Right lung (tissue), 2 donors: ENCODE measurements at regions not wholly inside any gene's neighbourhood (a gene's known extent, or its start where the extent isn't known, plus 50 kb on each side); places are given as distances from the start of the nearest gene placed in this dataset.
"Not testable (repeated sequence)": the region's sequence is repeated elsewhere in the genome, so short reads cannot be mapped to it uniquely, and the experiment has no call there.

Source experiments
- DNase-seq, 2 donors: peaks; one replicate each; pipeline ENCODE4 v3.0.0-alpha.2; 2013

DNA sequence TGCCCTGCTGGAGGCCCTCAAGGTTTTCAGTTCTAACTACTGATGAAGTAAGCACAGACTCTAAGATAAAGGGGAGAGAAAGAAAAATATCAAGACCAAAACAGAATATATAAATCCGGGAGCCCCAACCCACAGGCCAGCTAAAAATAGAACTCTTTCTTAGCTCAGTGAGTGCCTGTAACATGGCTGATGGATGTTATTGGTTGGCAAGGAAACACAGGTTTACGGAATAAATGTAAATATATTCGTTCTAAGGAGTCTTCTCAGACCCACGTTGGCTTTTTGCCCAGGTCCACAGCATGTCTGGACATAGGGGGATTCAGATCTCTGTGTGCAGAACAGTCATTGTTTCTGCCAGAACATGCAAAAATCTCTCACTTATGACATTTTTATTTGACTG, 139.0 kb upstream of the SERPINE2 start:
- peak; percentile 59 to 63 for DNase-seq

DNA sequence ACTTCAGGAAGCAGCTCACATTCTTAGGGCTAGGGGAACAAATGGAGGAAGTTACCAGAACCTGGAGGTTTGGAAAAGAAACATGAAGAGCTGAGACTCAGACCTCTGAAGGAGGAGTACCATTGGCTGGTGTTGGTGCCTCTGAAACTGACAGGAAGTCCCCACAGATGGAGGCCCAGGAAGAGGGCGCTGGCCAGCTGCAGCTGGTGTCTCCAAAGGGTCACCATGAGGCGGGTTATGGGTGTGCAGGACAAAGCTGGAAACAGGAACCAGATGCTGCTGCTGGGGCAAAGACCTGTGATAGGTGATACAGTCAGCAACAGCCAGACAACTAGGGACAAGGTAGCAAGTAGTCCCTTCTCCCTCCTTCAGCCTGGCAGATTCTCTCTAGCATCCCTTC, 136.5 kb upstream of the SERPINE2 start:
- no peak for DNase-seq

DNA sequence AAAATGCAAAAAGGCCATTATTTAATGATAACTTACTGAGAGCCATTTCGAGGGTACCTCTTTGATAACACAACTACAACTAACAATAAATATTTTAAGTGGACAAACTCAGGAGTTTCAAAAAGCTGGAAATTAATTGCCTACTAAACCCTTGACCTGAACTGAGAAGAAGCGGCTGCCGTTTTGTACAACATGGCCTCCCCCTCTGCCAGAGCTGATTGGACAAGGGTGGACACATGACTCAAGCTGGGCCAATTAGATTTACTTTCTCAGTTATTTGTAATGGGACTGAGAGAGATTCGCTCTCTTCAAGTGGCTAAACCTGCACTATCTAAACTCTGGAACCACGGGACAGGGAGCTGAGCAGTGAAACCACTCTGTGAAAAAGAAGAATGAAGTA, 135.9 kb upstream of the SERPINE2 start:
- no peak for DNase-seq

DNA sequence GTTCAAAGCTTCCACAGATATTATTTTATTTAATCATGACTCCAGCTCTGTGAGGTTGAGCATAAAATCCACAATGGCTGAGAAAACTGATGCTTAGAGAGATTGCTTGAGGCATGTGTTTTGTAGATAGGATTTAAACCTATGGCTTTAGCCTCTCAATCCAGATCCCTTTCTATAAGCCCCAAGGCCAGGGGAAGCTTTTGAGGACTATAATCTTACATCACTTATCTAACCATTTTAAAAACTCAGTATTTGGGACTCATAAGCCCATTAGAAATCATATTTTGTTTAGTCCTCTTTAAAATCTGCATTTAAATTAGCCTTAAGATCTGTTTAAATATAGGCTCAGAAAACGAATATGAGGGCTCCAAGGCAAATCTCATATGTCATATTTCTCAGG, 135.4 kb upstream of the SERPINE2 start:
- DNase-seq = no peak

DNA sequence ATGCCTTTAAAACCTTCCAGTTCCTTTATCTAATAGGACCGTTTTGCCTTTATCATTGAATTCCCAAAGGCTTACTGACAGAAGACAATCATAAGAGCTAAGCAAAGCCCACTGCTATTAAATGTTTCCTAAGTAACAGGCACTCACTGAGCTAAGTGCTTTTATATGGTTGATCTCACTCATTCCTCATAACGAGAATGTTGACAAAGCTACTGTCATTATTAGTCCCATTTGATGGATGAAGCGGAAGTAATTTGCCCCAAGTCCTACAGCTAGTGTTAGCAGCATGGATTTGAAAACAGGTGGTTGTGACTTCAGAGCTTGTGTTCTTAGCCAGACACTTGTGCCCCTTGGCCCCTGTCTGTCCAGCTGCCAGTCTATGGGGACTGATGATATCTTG, 134.8 kb upstream of the SERPINE2 start:
- DNase-seq = no peak

DNA sequence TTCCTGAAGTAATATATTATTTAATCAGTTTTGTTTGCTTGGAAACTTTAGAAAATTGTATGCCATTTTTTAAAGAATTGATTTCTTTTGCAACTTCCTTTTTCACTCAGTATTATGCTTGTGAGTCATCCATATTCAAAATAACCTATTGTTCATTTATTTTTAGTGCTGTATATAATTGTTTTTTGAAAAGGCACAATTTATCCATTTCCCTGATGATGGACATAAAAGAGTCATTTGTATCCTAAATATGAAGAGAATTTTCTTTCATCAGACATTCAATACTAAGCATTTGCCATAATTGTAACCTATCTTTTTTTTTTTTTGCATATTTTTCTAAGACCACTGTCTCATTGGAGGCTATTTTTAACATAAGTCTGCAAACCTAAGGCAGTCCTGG, 134.1 kb upstream of the SERPINE2 start:
- no peak for DNase-seq

DNA sequence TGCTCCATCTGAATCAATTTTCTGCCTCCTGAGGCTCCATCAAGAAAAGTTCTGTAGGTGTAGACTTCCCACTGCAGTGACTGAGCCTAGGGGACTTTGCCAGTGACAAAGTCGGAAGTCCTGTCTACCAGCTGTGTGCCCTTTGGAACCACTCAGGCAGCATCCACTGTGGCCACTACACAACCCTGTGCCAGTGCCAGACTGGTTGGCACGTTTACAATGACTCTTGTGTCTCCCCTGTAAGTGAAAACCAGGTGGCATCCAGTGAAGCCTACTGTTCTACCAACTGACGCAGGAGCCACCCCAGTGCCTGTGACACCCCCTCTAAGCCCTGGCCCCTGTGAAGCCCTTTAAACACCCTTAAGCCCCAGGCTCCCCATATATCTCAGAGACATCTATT, 132.1 kb upstream of the SERPINE2 start:
- no peak for DNase-seq

DNA sequence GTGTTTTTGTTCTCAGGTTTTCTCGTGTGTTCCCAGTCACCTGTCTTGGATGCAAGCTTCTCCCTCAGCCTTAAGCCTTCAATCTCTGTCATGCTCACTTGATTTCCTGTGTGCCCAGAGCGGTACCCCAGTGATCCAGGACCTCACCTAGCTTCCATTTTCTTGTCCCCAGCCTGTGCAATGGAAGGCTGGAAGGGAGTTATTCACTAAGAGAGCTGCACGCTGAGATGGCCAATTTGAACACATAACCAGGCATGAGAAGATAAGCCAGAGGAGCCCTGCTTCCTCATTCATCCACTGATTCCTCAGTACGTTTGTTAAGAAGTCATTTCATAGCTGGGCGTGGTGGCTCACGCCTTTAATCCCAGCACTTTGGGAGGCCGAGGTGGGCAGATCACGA, 130.8 kb upstream of the SERPINE2 start:
- no peak for DNase-seq

DNA sequence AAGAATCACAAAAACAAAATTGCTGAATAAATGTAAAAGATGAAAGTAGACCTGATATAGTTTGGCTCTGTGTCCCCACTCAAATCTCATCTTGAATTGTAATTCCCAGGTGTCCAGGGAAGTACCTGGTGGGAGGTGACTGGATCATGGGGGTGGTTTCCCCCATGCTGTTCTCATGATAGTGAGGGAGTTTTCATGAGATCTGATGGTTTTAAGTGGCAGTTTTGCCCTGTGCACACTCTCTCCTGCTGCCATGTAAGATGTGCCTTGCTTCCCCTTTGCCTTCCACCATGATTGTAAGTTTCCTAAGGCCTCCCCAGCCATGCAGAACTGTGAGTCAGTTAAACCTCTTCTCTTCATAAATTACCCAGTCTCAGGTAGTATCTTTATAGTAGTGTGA, 128.7 kb upstream of the SERPINE2 start:
- not testable (repeated sequence) for DNase-seq

DNA sequence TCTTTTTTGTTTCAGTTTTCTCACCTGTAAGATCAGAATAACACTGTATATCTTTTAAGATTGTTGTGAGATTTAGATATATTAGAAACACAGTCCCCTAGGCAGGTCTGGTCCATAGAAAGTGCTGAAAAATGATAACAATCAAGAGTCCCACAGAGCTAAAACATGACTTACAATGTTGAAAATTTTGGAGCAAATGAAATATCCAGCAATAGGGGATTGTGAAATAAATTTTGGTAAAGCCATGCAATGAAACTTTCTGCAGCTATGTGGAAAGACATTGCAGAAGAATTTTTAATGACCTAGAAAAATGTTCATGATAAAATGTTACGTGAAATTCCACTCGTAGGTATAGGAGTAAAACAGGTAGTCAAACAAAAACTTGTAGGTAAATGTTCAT, 127.6 kb upstream of the SERPINE2 start:
- no peak for DNase-seq

DNA sequence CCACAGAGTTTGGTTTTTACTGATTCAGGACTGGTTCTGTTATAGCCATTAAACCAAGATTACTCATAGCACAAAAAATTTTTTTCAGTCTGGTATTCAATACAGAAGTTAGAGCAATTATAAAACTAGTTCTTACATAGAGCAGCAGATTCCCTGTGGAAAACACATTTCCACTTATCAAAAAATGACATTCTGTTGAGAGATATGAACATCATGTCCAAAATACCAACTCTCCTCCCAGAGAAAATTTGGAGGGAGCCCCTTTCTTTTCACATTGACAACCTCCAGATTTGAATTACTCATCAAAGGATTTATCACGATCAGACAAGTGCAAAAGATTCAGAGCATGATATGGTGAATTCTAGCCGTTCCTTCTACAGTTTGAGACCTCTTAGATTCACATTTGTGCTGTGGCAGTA, 126.8 kb upstream of the SERPINE2 start:
- no peak for DNase-seq

DNA sequence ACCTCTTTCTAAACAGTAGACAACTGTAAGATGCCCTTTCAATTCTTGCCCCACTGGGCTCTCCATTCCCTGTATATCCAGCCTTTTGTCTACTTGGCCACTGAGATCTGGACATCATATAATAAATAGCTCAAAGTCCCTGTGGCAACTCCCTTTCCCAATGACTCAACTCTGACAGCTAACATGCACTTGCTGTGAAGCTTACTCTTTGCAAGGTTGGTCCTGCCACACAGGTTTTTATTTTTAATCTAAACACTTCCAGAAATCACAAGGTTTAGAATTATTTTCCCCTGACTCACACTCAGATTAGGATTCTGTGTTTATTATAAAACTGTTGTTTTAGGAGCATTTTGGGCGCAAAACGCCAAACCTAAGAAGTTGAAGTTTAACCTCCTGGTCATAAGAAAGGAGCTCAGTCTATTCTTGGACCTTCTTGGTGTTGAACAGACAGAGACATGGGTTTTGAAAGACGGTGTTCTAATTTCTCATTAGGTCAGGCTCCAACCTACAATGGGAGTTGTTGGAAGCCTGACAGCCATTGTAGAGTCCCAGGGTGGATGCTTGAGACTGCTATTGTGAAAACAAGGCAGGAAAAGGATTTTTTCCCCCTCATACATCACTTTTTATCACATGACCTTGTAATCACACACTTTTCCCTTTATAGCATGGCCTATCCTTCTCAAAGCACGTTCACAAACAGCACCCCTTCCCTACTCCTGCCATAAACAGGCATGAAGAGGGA, 124.7 kb upstream of the SERPINE2 start:
- no peak for DNase-seq

DNA sequence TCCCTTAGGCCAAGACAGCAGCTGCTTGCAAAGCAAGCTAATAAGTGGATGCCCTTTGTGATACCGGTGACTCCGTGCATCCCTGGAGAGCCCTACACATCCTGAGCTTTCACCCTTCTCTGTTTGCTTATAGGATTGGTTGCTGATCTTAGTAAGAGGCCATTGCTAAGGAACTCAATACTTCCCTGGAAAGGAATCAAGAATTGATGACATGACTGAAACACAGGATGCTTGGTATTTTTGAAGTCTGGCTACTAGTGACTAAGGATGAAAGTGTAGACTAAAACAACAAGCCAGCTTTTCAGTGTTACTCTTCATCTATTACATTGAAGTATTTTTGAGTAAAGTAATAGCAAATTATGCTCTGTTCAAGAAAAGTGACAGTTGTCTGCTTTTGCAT, 123.0 kb upstream of the SERPINE2 start:
- DNase-seq = no peak

DNA sequence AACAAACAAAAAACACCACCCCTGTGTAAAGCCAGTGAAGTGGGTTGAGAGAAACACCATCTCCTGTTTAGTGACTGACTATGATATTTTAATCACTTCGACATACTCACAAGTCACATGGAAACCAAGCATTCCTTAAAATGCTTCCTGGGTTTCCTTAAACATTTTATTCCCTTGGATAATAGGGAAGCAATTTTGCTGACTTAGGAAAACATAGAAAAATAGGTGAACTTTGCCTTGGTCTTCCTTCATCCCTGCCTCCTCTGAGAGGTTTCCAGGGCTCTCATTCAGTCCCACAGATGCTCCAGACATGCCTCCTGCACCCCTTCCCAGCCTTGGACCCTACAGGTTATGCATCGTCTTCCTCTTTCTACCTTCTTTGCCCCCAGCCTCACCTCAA, 122.6 kb upstream of the SERPINE2 start:
- DNase-seq = no peak

DNA sequence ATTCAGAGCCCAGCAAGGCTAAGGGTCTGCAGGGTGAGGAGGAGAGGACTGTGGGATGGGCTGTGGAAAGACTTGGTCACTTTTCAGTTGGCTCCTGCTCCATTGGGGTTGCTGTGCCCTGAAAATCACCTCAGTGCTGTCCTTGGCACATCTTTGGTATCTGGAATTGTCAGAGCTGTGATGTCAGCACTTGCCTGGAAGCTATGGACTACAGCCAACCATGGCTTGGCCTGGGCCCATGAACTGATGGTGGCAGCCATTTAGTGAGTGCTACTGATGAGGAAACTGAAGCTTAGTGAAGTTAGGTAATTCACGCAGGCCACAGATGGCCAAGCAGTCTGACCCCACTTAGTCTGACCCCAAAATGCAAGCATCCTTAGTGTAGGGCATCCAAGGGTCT, 121.8 kb upstream of the SERPINE2 start:
- no peak for DNase-seq

DNA sequence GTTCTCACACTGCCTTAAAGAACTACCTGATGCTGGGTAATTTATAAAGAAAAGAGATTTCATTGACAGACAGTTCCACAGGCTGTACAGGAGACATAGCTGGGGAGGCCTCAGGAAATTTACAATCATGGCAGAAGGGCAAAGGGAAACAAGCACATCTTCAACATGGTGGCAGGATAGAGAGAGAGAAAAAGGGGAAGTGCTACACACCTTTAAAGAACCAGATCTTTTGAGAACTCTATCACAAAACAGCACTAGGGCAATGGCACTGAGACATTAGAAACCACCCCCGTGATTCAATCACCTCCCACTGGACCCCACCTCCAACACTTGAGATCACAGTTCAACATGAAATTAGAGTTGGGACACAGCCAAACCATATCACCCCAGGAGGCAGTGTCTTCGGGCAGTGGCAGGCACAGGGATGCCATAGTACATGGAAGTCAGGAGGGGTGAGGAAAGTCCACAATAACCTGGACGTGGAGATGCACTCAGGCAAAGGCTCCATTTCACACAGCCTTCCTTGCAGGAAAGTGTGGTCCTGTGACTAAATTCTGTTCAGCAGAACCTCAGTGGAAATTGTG, 120.4 kb upstream of the SERPINE2 start:
- no peak for DNase-seq

DNA sequence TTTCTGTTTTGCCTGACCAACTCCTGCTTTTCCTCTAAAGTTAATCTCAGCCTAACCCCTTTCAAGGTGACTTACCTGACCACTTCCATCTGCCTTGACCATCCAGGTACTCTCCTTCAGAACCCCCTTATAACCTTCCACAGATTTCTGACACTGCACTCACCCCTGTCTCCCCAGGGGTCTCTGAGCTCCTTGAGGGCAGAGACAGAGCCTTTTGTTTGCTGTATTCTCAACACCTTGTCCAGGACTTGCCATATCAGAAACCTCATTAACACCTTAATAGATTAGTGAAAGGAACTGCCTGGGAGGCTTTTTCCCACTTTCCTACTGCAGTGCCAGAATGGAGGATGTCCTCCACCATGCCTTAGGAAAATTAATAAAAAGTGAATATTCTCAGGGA, 119.7 kb upstream of the SERPINE2 start:
- no peak for DNase-seq

DNA sequence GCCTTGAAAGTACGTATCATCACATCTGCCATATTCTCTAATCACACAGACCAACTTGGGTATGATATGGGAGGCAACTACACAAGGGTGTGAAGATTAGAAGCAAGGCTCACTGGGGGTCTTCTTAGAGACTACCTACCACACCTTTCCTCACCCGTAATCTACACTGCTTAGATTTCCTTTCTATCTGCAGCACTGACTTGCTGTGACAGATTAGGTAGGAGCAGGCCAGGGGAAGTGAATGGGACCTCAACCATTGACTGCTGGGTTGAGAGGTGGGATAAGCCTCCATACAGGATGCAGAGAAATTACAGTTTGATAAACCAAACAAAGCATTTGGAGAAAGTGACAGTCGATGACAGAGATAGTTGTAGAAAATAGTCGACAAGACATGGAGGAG, 119.0 kb upstream of the SERPINE2 start:
- DNase-seq = no peak

DNA sequence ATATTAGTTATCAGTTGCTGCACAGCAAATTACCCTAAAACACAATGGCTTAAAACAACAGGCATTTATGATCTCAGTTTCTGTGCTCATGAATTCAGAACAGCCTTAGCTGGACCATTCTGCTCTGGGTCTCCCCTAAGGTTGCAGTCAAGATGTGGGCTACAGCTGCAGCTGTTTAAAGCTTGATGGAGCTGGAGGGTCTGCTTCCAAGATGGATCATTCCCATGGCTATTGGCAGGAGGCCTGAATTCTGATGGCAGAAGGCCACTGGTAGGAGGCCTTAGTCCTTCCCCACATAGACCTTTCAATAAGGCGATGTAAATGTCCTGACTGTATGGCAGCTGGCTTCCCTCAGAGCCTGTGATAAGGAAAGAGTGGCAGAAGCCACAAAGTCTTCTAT, 118.6 kb upstream of the SERPINE2 start:
- DNase-seq = no peak

DNA sequence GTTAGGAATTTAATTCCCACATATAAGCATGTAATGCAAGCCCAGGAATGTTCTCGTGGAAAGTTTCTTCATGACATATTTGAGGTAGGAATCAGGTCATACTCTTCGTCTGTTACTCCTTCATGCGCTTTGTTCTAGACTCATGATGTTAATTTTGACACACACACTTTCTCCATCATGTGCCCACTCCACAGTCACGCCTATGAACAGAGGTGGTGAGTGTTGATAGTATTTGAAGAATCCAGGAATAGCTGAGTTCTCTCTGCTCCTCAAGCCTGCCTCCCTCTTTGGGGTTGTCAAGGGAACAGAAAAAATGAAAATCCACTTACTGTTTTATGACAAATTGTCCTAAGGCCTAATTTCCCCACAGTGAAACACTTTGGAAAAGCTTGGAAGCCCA, 117.3 kb upstream of the SERPINE2 start:
- DNase-seq = no peak

DNA sequence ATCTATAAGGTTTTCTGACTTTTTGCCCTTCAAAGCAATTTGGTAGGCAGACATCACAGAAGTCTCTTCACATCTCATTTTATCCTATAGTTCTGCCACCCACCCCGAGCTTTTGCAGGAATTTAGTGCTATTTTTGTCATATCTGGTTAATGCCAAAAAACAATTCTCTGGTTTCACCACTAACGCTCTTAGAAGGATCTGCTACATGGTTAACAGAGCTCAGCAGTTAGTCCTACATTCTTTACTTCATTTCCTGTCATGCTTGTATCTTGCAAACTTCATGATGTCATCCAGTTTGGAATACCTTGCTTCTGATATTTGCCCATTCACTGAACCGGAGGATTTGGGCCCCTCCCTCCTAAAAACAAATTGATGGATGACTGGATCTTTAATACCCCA, 116.8 kb upstream of the SERPINE2 start:
- DNase-seq = no peak

DNA sequence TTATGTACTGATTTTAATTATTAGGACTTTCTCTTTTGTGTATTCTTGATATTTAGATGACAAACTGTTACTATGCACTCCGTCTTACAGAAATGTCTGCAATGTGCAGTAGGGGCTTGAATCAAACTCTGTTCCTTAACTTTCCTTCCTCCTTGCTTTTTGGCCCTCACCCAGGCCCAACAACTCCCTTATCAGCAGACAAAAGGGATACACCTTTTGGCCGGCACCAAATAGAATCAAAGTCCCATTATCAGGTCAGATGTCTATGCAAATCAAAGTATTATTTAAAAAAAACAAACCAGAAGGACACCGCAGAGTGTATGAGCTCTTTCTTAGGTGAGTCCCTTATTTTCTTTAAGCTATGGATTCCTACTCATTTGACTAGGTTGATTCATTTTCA, 116.3 kb upstream of the SERPINE2 start:
- no peak for DNase-seq

DNA sequence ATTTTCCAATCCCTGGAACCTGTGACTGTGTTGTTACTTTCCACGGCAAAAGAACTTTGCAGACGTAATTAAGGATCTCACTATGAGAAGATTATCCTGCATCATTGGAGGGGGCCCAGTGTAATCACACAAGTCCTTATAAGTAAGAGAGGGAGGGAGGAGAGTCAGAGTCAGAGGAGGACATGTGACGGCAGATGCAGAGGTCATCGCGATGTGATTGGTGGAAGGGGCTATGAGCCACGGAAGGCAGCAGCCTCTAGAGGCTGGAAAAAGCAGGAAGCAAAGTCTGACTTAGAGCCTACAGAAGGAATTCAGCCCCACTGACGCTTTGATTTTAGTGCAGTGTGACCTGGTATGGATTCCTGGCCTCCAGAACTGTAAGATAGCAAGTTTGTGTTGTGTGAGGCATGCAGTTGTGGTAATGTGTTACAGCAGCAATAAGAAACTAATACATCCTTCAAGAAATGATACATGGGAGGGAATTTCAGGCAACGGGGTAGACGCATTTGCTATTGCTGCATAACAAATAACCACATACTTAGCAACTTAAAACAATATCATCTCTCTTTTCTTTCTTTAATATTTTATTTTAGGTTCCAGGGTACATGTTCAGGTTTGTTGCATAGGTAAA, 112.7 kb upstream of the SERPINE2 start:
- DNase-seq = no peak

DNA sequence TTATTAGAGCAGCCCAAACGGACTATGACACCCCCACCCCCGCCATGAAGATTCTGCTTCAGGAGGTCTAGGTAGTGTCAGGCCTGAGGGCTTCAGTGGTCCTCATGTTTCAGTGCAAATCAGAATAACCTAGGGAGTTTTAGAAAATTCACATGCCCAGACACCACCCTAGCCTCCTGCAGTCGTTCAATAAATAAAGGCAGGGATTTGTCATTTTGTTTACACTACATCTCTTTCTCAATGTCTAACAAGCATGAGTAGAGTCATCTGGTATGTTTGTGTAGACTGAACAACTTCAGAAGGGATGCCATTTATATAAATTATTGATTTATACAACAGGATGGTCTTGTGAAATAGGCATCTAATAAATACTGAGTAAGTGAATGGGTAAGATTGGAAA, 112.1 kb upstream of the SERPINE2 start:
- DNase-seq = no peak
